Ureter (tissue), 1 donor: ENCODE measurements at regions not wholly inside any gene's neighbourhood (a gene's known extent, or its start where the extent isn't known, plus 50 kb on each side); places are given as distances from the start of the nearest gene placed in this dataset.

ENCODE experiments used
- DNase-seq: peaks from one replicate; pipeline ENCODE4 v3.0.0-alpha.2; 2020; ENCODE audit warnings: low spot score
- donor health status: DM: yes; HTN: yes; CAD: no.

GRCh38 chr7:41633690-41634089 lies 69.2 kb downstream of the INHBA start:
- DNase-seq = no peak

GRCh38 chr7:41630741-41631140 lies 72.1 kb downstream of the INHBA start:
- DNase-seq = no peak

GRCh38 chr7:41629711-41630111 lies 73.2 kb downstream of the INHBA start:
- DNase-seq = no peak

GRCh38 chr7:41628901-41629300 lies 74.0 kb downstream of the INHBA start:
- no peak for DNase-seq

- DNase-seq = no peak
Measured at GRCh38 chr7:41627645-41628298, 75.1 kb downstream of the INHBA start.

GRCh38 chr7:41624818-41625217 lies 78.1 kb downstream of the INHBA start:
- no peak for DNase-seq

GRCh38 chr7:41621953-41622831 lies 80.7 kb downstream of the INHBA start:
- no peak for DNase-seq

- no peak for DNase-seq
Measured at GRCh38 chr7:41617987-41618386, 84.9 kb downstream of the INHBA start.

GRCh38 chr7:41612798-41613197 lies 90.1 kb downstream of the INHBA start:
- no peak for DNase-seq

GRCh38 chr7:41612386-41612785 lies 90.5 kb downstream of the INHBA start:
- no peak for DNase-seq

GRCh38 chr7:41608447-41608846 lies 94.4 kb downstream of the INHBA start:
- no peak for DNase-seq

- no peak for DNase-seq
Measured at GRCh38 chr7:41603985-41604384, 98.9 kb downstream of the INHBA start.

GRCh38 chr7:41599760-41600159 lies 103.1 kb downstream of the INHBA start:
- DNase-seq = no peak

GRCh38 chr7:41592794-41593193 lies 110.1 kb downstream of the INHBA start:
- no peak for DNase-seq

GRCh38 chr7:41592236-41592635 lies 110.7 kb downstream of the INHBA start:
- no peak for DNase-seq

- no peak for DNase-seq
Measured at GRCh38 chr7:41590986-41591385, 111.9 kb downstream of the INHBA start.

- DNase-seq = no peak
Measured at GRCh38 chr7:41588341-41588740, 114.5 kb downstream of the INHBA start.

- DNase-seq = no peak
Measured at GRCh38 chr7:41586931-41587640, 115.8 kb downstream of the INHBA start.

GRCh38 chr7:41584746-41585145 lies 118.1 kb downstream of the INHBA start:
- DNase-seq = no peak

- no peak for DNase-seq
Measured at GRCh38 chr7:41582116-41582515, 120.8 kb downstream of the INHBA start.

GRCh38 chr7:41581041-41581440 lies 121.8 kb downstream of the INHBA start:
- no peak for DNase-seq
